Left hindlimb (tissue), 1 donor: ENCODE measurements at regions not wholly inside any gene's neighbourhood (a gene's known extent, or its start where the extent isn't known, plus 50 kb on each side); places are given as distances from the start of the nearest gene placed in this dataset.

Experiments used
- DNase-seq: peaks from one replicate; pipeline ENCODE4 v3.0.0-alpha.2; 2018

- DNase-seq, result no peak
Measured at GRCh38 chr20:4095639-4096038, 53.0 kb upstream of the SMOX start.

GRCh38 chr20:4091490-4092479 is 56.8 kb upstream of the SMOX start:
- DNase-seq, result no peak

- DNase-seq, result no peak
Measured at GRCh38 chr20:4090756-4091489, 57.7 kb upstream of the SMOX start.

GRCh38 chr20:4089756-4090487 is 58.7 kb upstream of the SMOX start:
- no peak for DNase-seq

- no peak for DNase-seq
Measured at GRCh38 chr20:4088766-4089165, 59.9 kb upstream of the SMOX start.

GRCh38 chr20:4087923-4088322 is 60.7 kb upstream of the SMOX start:
- no peak for DNase-seq

- no peak for DNase-seq
Measured at GRCh38 chr20:4086771-4087687, 61.6 kb upstream of the SMOX start.

GRCh38 chr20:4084721-4085120 is 63.9 kb upstream of the SMOX start:
- no peak for DNase-seq

- DNase-seq, result no peak
Measured at GRCh38 chr20:4084096-4084495, 64.5 kb upstream of the SMOX start.

GRCh38 chr20:4083098-4083865 is 65.3 kb upstream of the SMOX start:
- DNase-seq, result peak; percentile 49

GRCh38 chr20:4082406-4083097 is 66.1 kb upstream of the SMOX start:
- peak; percentile 48 for DNase-seq

GRCh38 chr20:4081421-4081820 is 66.1 kb upstream of the RNF24 start:
- DNase-seq, result no peak

- peak; percentile 53 for DNase-seq
Measured at GRCh38 chr20:4076671-4077070, 61.3 kb upstream of the RNF24 start.

- no peak for DNase-seq
Measured at GRCh38 chr20:4076033-4076432, 60.7 kb upstream of the RNF24 start.

- no peak for DNase-seq
Measured at GRCh38 chr20:4074877-4075455, 59.6 kb upstream of the RNF24 start.

- DNase-seq, result no peak
Measured at GRCh38 chr20:4073852-4074741, 58.7 kb upstream of the RNF24 start.

- no peak for DNase-seq
Measured at GRCh38 chr20:4071178-4071693, 55.9 kb upstream of the RNF24 start.

- DNase-seq, result no peak
Measured at GRCh38 chr20:4070323-4071177, 55.2 kb upstream of the RNF24 start.
